ENCODE measurements at regions not wholly inside any gene's neighbourhood (a gene's known extent, or its start where the extent isn't known, plus 50 kb on each side); places are given as distances from the start of the nearest gene placed in this dataset.

GRCh38 chr9:1271786-1272185 is 221.6 kb downstream of the DMRT2 start:
- no peaks in the 10 kb centered on the region for H3K4me1 ChIP-seq (ENCODE audit: control insufficient read depth, insufficient read depth, low read length, poor library complexity, severe bottlenecking)
- no peaks in the 10 kb centered on the region for H3K27me3 ChIP-seq (replicated peaks; ENCODE audit: control insufficient read depth, insufficient read depth, low read length, poor library complexity, severe bottlenecking)
- no peaks in the 10 kb centered on the region for H3K9me3 ChIP-seq (ENCODE audit: control insufficient read depth, low read length)
- no peak overlapping the region for H3K27ac ChIP-seq (ENCODE audit: insufficient read depth, low read length, poor library complexity, severe bottlenecking)
- H3K4me3 ChIP-seq (ENCODE audit: insufficient read depth, low read depth, low read length, poor library complexity, severe bottlenecking): no peak overlapping the region
- H3K36me3 ChIP-seq (ENCODE audit: control insufficient read depth, insufficient read depth, low read length): no peaks in the 10 kb centered on the region
- no peak for DNase-seq

- Histone ChIP-seq H3K9me3 (ENCODE audit: control insufficient read depth, low read length) (no peaks in the 10 kb centered on the region), H3K4me1 (ENCODE audit: control insufficient read depth, insufficient read depth, low read length, poor library complexity, severe bottlenecking) (no peaks in the 10 kb centered on the region), H3K27me3 (replicated peaks; ENCODE audit: control insufficient read depth, insufficient read depth, low read length, poor library complexity, severe bottlenecking) (no peaks in the 10 kb centered on the region), H3K36me3 (ENCODE audit: control insufficient read depth, insufficient read depth, low read length) (no peaks in the 10 kb centered on the region), H3K4me3 (ENCODE audit: insufficient read depth, low read depth, low read length, poor library complexity, severe bottlenecking) (no peak overlapping the region), H3K27ac (ENCODE audit: insufficient read depth, low read length, poor library complexity, severe bottlenecking) (no peak overlapping the region)
- no peak for DNase-seq
Measured at GRCh38 chr9:1272488-1272887, 222.3 kb downstream of the DMRT2 start.

GRCh38 chr9:1273859-1274258 is 223.7 kb downstream of the DMRT2 start:
- Histone ChIP-seq H3K4me1 (ENCODE audit: control insufficient read depth, insufficient read depth, low read length, poor library complexity, severe bottlenecking) (no peaks in the 10 kb centered on the region), H3K9me3 (ENCODE audit: control insufficient read depth, low read length) (no peaks in the 10 kb centered on the region), H3K27ac (ENCODE audit: insufficient read depth, low read length, poor library complexity, severe bottlenecking) (no peak overlapping the region), H3K27me3 (replicated peaks; ENCODE audit: control insufficient read depth, insufficient read depth, low read length, poor library complexity, severe bottlenecking) (no peaks in the 10 kb centered on the region), H3K36me3 (ENCODE audit: control insufficient read depth, insufficient read depth, low read length) (no peaks in the 10 kb centered on the region), H3K4me3 (ENCODE audit: insufficient read depth, low read depth, low read length, poor library complexity, severe bottlenecking) (no peak overlapping the region)
- DNase-seq: no peak

- H3K9me3 ChIP-seq (ENCODE audit: control insufficient read depth, low read length): no peaks in the 10 kb centered on the region
- H3K4me3 ChIP-seq (ENCODE audit: insufficient read depth, low read depth, low read length, poor library complexity, severe bottlenecking): no peak overlapping the region
- H3K4me1 ChIP-seq (ENCODE audit: control insufficient read depth, insufficient read depth, low read length, poor library complexity, severe bottlenecking): no peaks in the 10 kb centered on the region
- H3K27ac ChIP-seq (ENCODE audit: insufficient read depth, low read length, poor library complexity, severe bottlenecking): no peak overlapping the region
- DNase-seq: no peak
- H3K36me3 ChIP-seq (ENCODE audit: control insufficient read depth, insufficient read depth, low read length): no peaks in the 10 kb centered on the region
- H3K27me3 ChIP-seq (replicated peaks; ENCODE audit: control insufficient read depth, insufficient read depth, low read length, poor library complexity, severe bottlenecking): no peaks in the 10 kb centered on the region
Measured at GRCh38 chr9:1274334-1274733, 224.2 kb downstream of the DMRT2 start.

- Histone ChIP-seq H3K27ac (ENCODE audit: insufficient read depth, low read length, poor library complexity, severe bottlenecking) (no peak overlapping the region), H3K4me3 (ENCODE audit: insufficient read depth, low read depth, low read length, poor library complexity, severe bottlenecking) (no peak overlapping the region), H3K27me3 (replicated peaks; ENCODE audit: control insufficient read depth, insufficient read depth, low read length, poor library complexity, severe bottlenecking) (no peaks in the 10 kb centered on the region), H3K36me3 (ENCODE audit: control insufficient read depth, insufficient read depth, low read length) (no peaks in the 10 kb centered on the region), H3K9me3 (ENCODE audit: control insufficient read depth, low read length) (no peaks in the 10 kb centered on the region), H3K4me1 (ENCODE audit: control insufficient read depth, insufficient read depth, low read length, poor library complexity, severe bottlenecking) (no peaks in the 10 kb centered on the region)
- DNase-seq: no peak
Measured at GRCh38 chr9:1276474-1276873, 226.3 kb downstream of the DMRT2 start.

- Histone ChIP-seq H3K4me1 (ENCODE audit: control insufficient read depth, insufficient read depth, low read length, poor library complexity, severe bottlenecking) (no peaks in the 10 kb centered on the region), H3K27me3 (replicated peaks; ENCODE audit: control insufficient read depth, insufficient read depth, low read length, poor library complexity, severe bottlenecking) (no peaks in the 10 kb centered on the region), H3K36me3 (ENCODE audit: control insufficient read depth, insufficient read depth, low read length) (no peaks in the 10 kb centered on the region), H3K4me3 (ENCODE audit: insufficient read depth, low read depth, low read length, poor library complexity, severe bottlenecking) (no peak overlapping the region), H3K27ac (ENCODE audit: insufficient read depth, low read length, poor library complexity, severe bottlenecking) (no peak overlapping the region), H3K9me3 (ENCODE audit: control insufficient read depth, low read length) (no peaks in the 10 kb centered on the region)
- no peak for DNase-seq
Measured at GRCh38 chr9:1284727-1285126, 234.6 kb downstream of the DMRT2 start.

- Histone ChIP-seq H3K4me1 (ENCODE audit: control insufficient read depth, insufficient read depth, low read length, poor library complexity, severe bottlenecking) (no peaks in the 10 kb centered on the region), H3K27ac (ENCODE audit: insufficient read depth, low read length, poor library complexity, severe bottlenecking) (no peak overlapping the region), H3K36me3 (ENCODE audit: control insufficient read depth, insufficient read depth, low read length) (no peaks in the 10 kb centered on the region), H3K27me3 (replicated peaks; ENCODE audit: control insufficient read depth, insufficient read depth, low read length, poor library complexity, severe bottlenecking) (no peaks in the 10 kb centered on the region), H3K4me3 (ENCODE audit: insufficient read depth, low read depth, low read length, poor library complexity, severe bottlenecking) (no peak overlapping the region), H3K9me3 (ENCODE audit: control insufficient read depth, low read length) (no peaks in the 10 kb centered on the region)
- DNase-seq: no peak
Measured at GRCh38 chr9:1285526-1285925, 235.4 kb downstream of the DMRT2 start.

GRCh38 chr9:1292384-1292783 is 242.2 kb downstream of the DMRT2 start:
- no peak for DNase-seq
- Histone ChIP-seq H3K4me1 (ENCODE audit: control insufficient read depth, insufficient read depth, low read length, poor library complexity, severe bottlenecking) (no peaks in the 10 kb centered on the region), H3K36me3 (ENCODE audit: control insufficient read depth, insufficient read depth, low read length) (no peaks in the 10 kb centered on the region), H3K27ac (ENCODE audit: insufficient read depth, low read length, poor library complexity, severe bottlenecking) (no peak overlapping the region), H3K9me3 (ENCODE audit: control insufficient read depth, low read length) (no peaks in the 10 kb centered on the region), H3K4me3 (ENCODE audit: insufficient read depth, low read depth, low read length, poor library complexity, severe bottlenecking) (no peak overlapping the region), H3K27me3 (replicated peaks; ENCODE audit: control insufficient read depth, insufficient read depth, low read length, poor library complexity, severe bottlenecking) (no peaks in the 10 kb centered on the region)

GRCh38 chr9:1294641-1295258 is 244.6 kb downstream of the DMRT2 start:
- Histone ChIP-seq H3K4me3 (ENCODE audit: insufficient read depth, low read depth, low read length, poor library complexity, severe bottlenecking) (no peak overlapping the region), H3K27ac (ENCODE audit: insufficient read depth, low read length, poor library complexity, severe bottlenecking) (no peak overlapping the region), H3K27me3 (replicated peaks; ENCODE audit: control insufficient read depth, insufficient read depth, low read length, poor library complexity, severe bottlenecking) (no peaks in the 10 kb centered on the region), H3K4me1 (ENCODE audit: control insufficient read depth, insufficient read depth, low read length, poor library complexity, severe bottlenecking) (no peaks in the 10 kb centered on the region), H3K36me3 (ENCODE audit: control insufficient read depth, insufficient read depth, low read length) (no peaks in the 10 kb centered on the region), H3K9me3 (ENCODE audit: control insufficient read depth, low read length) (no peaks in the 10 kb centered on the region)
- no peak for DNase-seq

- Histone ChIP-seq H3K4me3 (ENCODE audit: insufficient read depth, low read depth, low read length, poor library complexity, severe bottlenecking) (no peak overlapping the region), H3K9me3 (ENCODE audit: control insufficient read depth, low read length) (no peaks in the 10 kb centered on the region), H3K36me3 (ENCODE audit: control insufficient read depth, insufficient read depth, low read length) (no peaks in the 10 kb centered on the region), H3K27ac (ENCODE audit: insufficient read depth, low read length, poor library complexity, severe bottlenecking) (no peak overlapping the region), H3K27me3 (replicated peaks; ENCODE audit: control insufficient read depth, insufficient read depth, low read length, poor library complexity, severe bottlenecking) (no peaks in the 10 kb centered on the region), H3K4me1 (ENCODE audit: control insufficient read depth, insufficient read depth, low read length, poor library complexity, severe bottlenecking) (no peaks in the 10 kb centered on the region)
- no peak for DNase-seq
Measured at GRCh38 chr9:1296331-1296730, 246.2 kb downstream of the DMRT2 start.
